ENCODE measurements at regions not wholly inside any gene's neighbourhood (a gene's known extent, or its start where the extent isn't known, plus 50 kb on each side); places are given as distances from the start of the nearest gene placed in this dataset.

GRCh38 chr9:80041821-80042220, 470.1 kb downstream of the TLE4 start:
- TF ChIP-seq CTCF (IDR thresholded peaks at IDR 0.05) (no peak), POLR2A (IDR thresholded peaks at IDR 0.05) (no peak)

Data from body of pancreas (tissue), 4 donors.